VCaP (cell line): ENCODE measurements at regions not wholly inside any gene's neighbourhood (a gene's known extent, or its start where the extent isn't known, plus 50 kb on each side); places are given as distances from the start of the nearest gene placed in this dataset.

Experiments
- H3K27ac ChIP-seq: fragments of 450-650 bp; 2 replicates; pipeline ENCODE4 v1.5.1; 2017
- CTCF ChIP-seq: fragments of 450-650 bp; conservative IDR thresholded peaks from 2 replicates; pipeline ENCODE4 v1.5.1; 2017; ENCODE audit warnings: mild to moderate bottlenecking, moderate library complexity

- TF ChIP-seq CTCF = no peak
- no peak overlapping the region for H3K27ac ChIP-seq
Measured at GRCh38 chr2:194205568-194206227, 1451.3 kb upstream of the SLC39A10 start.

- no peak overlapping the region for H3K27ac ChIP-seq
- no peak for TF ChIP-seq CTCF
Measured at GRCh38 chr2:194203898-194204297, 1453.1 kb upstream of the SLC39A10 start.

GRCh38 chr2:194182888-194183287, 1474.1 kb upstream of the SLC39A10 start:
- TF ChIP-seq CTCF = no peak
- H3K27ac ChIP-seq = no peak overlapping the region

- no peak overlapping the region for H3K27ac ChIP-seq
- TF ChIP-seq CTCF = no peak
Measured at GRCh38 chr2:194176134-194176533, 1480.9 kb upstream of the SLC39A10 start.

- H3K27ac ChIP-seq = no peak overlapping the region
- TF ChIP-seq CTCF = peak; percentile 73
Measured at GRCh38 chr2:194166818-194167217, 1490.2 kb upstream of the SLC39A10 start.

GRCh38 chr2:194155431-194155830, 1501.6 kb upstream of the SLC39A10 start:
- no peak for TF ChIP-seq CTCF

GRCh38 chr2:194151231-194151630, 1505.8 kb upstream of the SLC39A10 start:
- TF ChIP-seq CTCF = no peak
- H3K27ac ChIP-seq = no peak overlapping the region

More at GRCh38 chr2:194155431-194155830, 1501.6 kb upstream of the SLC39A10 start:
- no peak overlapping the region for H3K27ac ChIP-seq
